GM20000 (cell line): ENCODE measurements at regions not wholly inside any gene's neighbourhood (a gene's known extent, or its start where the extent isn't known, plus 50 kb on each side); places are given as distances from the start of the nearest gene placed in this dataset.

Source experiments
- DNase-seq: peaks from one replicate; pipeline ENCODE4 v3.0.0; 2012; ENCODE audit warnings: low spot score
- CTCF ChIP-seq: IDR thresholded peaks from 2 replicates; pipeline ENCODE4 v1.5.1; 2012; ENCODE audit warnings: mild to moderate bottlenecking, control low read depth; ENCODE audit errors: extremely low read depth, missing control alignments

GRCh38 chr5:61251874-61252642 lies 80.0 kb upstream of the ZSWIM6 start:
- no peak for TF ChIP-seq CTCF
- no peak for DNase-seq

GRCh38 chr5:61252643-61252925 lies 79.5 kb upstream of the ZSWIM6 start:
- no peak for TF ChIP-seq CTCF
- DNase-seq: no peak

- no peak for DNase-seq
- no peak for TF ChIP-seq CTCF
Observed at GRCh38 chr5:61253547-61253946, 78.5 kb upstream of the ZSWIM6 start.

GRCh38 chr5:61254969-61255555 lies 77.0 kb upstream of the ZSWIM6 start:
- no peak for TF ChIP-seq CTCF
- no peak for DNase-seq

- no peak for DNase-seq
- no peak for TF ChIP-seq CTCF
Observed at GRCh38 chr5:61256474-61256873, 75.6 kb upstream of the ZSWIM6 start.

GRCh38 chr5:61257421-61257820 lies 74.6 kb upstream of the ZSWIM6 start:
- no peak for TF ChIP-seq CTCF
- DNase-seq: no peak

- TF ChIP-seq CTCF: no peak
- DNase-seq: no peak
Observed at GRCh38 chr5:61261136-61261535, 70.9 kb upstream of the ZSWIM6 start.
